Prostate gland (tissue), 2 donors: ENCODE measurements at regions not wholly inside any gene's neighbourhood (a gene's known extent, or its start where the extent isn't known, plus 50 kb on each side); places are given as distances from the start of the nearest gene placed in this dataset.

Source experiments
- POLR2A ChIP-seq: fragments of 450-650 bp; IDR thresholded peaks from one replicate; pipeline ENCODE4 v1.6.1; 2016; ENCODE audit warnings: antibody characterized with exemption, mild to moderate bottlenecking
- POLR2AphosphoS5 ChIP-seq: sonication (generic); formaldehyde crosslinking; IDR thresholded peaks from one replicate; pipeline ENCODE4 v1.6.1; 2017; ENCODE audit warnings: antibody characterized with exemption
- TF ChIP-seq, protein P1 (sequence below), 4 experiments: fragments of 200-600 bp in 2 of 4; fragments of 450-650 bp in 2 of 4; sonication (generic) in 2 of 4; IDR thresholded peaks; 1 replicate in 3 of 4; 2 replicates in 1 of 4; pipeline ENCODE4 v1.5.1; 2016 to 2019; ENCODE audit warnings: antibody characterized with exemption in 4 of 4, mild to moderate bottlenecking in 2 of 4, moderate library complexity in 2 of 4

DNA sequence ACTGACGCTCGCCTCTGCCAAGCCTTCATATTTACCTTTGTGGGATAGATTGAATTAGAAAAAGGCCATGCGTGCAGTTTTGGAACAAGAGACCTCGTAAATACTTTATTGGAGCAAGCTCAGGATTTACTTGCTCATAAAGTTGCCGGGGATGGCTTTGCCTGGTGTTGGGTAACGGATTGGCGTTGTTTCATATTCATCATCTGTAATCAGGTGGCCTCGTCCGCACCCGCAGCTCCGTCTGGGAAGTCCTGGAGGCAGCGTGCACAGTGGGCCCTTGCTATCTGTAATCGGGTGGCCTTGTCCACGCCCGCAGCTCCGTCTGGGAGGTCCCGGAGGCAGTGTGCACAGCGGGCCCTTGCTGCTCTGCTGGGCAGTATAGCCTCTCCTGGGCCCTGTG lies 1209.3 kb downstream of the BRD1 start:
- TF ChIP-seq, protein P1, sequence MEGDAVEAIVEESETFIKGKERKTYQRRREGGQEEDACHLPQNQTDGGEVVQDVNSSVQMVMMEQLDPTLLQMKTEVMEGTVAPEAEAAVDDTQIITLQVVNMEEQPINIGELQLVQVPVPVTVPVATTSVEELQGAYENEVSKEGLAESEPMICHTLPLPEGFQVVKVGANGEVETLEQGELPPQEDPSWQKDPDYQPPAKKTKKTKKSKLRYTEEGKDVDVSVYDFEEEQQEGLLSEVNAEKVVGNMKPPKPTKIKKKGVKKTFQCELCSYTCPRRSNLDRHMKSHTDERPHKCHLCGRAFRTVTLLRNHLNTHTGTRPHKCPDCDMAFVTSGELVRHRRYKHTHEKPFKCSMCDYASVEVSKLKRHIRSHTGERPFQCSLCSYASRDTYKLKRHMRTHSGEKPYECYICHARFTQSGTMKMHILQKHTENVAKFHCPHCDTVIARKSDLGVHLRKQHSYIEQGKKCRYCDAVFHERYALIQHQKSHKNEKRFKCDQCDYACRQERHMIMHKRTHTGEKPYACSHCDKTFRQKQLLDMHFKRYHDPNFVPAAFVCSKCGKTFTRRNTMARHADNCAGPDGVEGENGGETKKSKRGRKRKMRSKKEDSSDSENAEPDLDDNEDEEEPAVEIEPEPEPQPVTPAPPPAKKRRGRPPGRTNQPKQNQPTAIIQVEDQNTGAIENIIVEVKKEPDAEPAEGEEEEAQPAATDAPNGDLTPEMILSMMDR (IDR thresholded peaks at IDR 0.05): no peak
- TF ChIP-seq POLR2A (no peak), POLR2AphosphoS5 (peak; percentile 99)
